ENCODE measurements at regions not wholly inside any gene's neighbourhood (a gene's known extent, or its start where the extent isn't known, plus 50 kb on each side); places are given as distances from the start of the nearest gene placed in this dataset.
"Not testable (repeated sequence)": the region's sequence is repeated elsewhere in the genome, so short reads cannot be mapped to it uniquely, and the experiment has no call there.

- no peak for DNase-seq
These were observed 272.8 kb downstream of the OLFM4 start for GRCh38 chr13:53301449-53301848.

GRCh38 chr13:53305419-53305818 is 276.8 kb downstream of the OLFM4 start:
- not testable (repeated sequence) for DNase-seq

- no peak for DNase-seq
These were observed 282.2 kb downstream of the OLFM4 start for GRCh38 chr13:53310786-53311185.

GRCh38 chr13:53311561-53311960 is 282.9 kb downstream of the OLFM4 start:
- DNase-seq: no peak

- DNase-seq: no peak
These were observed 292.7 kb downstream of the OLFM4 start for GRCh38 chr13:53321296-53321801.

GRCh38 chr13:53324656-53325055 is 296.0 kb downstream of the OLFM4 start:
- DNase-seq: no peak

- no peak for DNase-seq
These were observed 298.1 kb downstream of the OLFM4 start for GRCh38 chr13:53326716-53327115.

- no peak for DNase-seq
These were observed 299.2 kb downstream of the OLFM4 start for GRCh38 chr13:53327680-53328315.

- DNase-seq: no peak
These were observed 308.0 kb downstream of the OLFM4 start for GRCh38 chr13:53336441-53337160.

GRCh38 chr13:53338760-53339159 is 310.1 kb downstream of the OLFM4 start:
- no peak for DNase-seq

- no peak for DNase-seq
These were observed 312.0 kb downstream of the OLFM4 start for GRCh38 chr13:53340505-53341143.

- no peak for DNase-seq
These were observed 312.5 kb downstream of the OLFM4 start for GRCh38 chr13:53341144-53341510.

- DNase-seq: no peak
These were observed 314.2 kb downstream of the OLFM4 start for GRCh38 chr13:53342623-53343360.

GRCh38 chr13:53343361-53343744 is 314.7 kb downstream of the OLFM4 start:
- DNase-seq: no peak

GRCh38 chr13:53351021-53351420 is 322.4 kb downstream of the OLFM4 start:
- no peak for DNase-seq

GRCh38 chr13:53357582-53357981 is 329.0 kb downstream of the OLFM4 start:
- DNase-seq: no peak

- no peak for DNase-seq
These were observed 340.3 kb downstream of the OLFM4 start for GRCh38 chr13:53368948-53369347.

- no peak for DNase-seq
These were observed 350.9 kb downstream of the OLFM4 start for GRCh38 chr13:53379485-53379884.

- no peak for DNase-seq
These were observed 353.4 kb downstream of the OLFM4 start for GRCh38 chr13:53382008-53382407.

- no peak for DNase-seq
These were observed 369.4 kb downstream of the OLFM4 start for GRCh38 chr13:53398051-53398450.

GRCh38 chr13:53405616-53406015 is 377.0 kb downstream of the OLFM4 start:
- DNase-seq: no peak

- no peak for DNase-seq
These were observed 379.7 kb downstream of the OLFM4 start for GRCh38 chr13:53408306-53408705.

GRCh38 chr13:53408847-53409568 is 380.4 kb downstream of the OLFM4 start:
- DNase-seq: no peak

Measured in CD4-positive, alpha-beta T cell treated with Interleukin-10 for 1 hour (primary cell).